ENCODE measurements at regions not wholly inside any gene's neighbourhood (a gene's known extent, or its start where the extent isn't known, plus 50 kb on each side); places are given as distances from the start of the nearest gene placed in this dataset.

- TF ChIP-seq FOXA1 (IDR thresholded peaks at IDR 0.05), result no peak
- TF ChIP-seq YY1 (IDR thresholded peaks at IDR 0.05), result no peak
Measured at GRCh38 chr10:52639652-52640051, 132.9 kb downstream of the MBL2 start (continued).

GRCh38 chr10:52642208-52642607 is 130.4 kb downstream of the MBL2 start:
- Histone ChIP-seq H3K27ac (ENCODE audit: low read depth in 1 of 2, low read length in 2 of 2) (no peak overlapping the region), H3K9ac (ENCODE audit: low read depth in 1 of 2, low read length in 2 of 2) (no peak overlapping the region), H3K4me3 (ENCODE audit: low read depth in 1 of 3, low read length in 3 of 3) (no peak overlapping the region), H3K27me3 (ENCODE audit: control insufficient read depth in 4 of 4, insufficient read depth in 4 of 4, low read length in 3 of 4) (no peaks in the 10 kb centered on the region), H3K9me3 (ENCODE audit: control insufficient read depth in 4 of 4, low read length in 3 of 4) (no peaks in the 10 kb centered on the region), H3K36me3 (ENCODE audit: control insufficient read depth in 4 of 4, insufficient read depth in 3 of 4, low read depth in 1 of 4, low read length in 3 of 4) (no peaks in the 10 kb centered on the region), H3K4me1 (ENCODE audit: control insufficient read depth in 4 of 4, insufficient read depth in 4 of 4, low read length in 3 of 4) (no peaks in the 10 kb centered on the region)
- WGBS, result 56% methylated on average over 4 of the region's 4 CpGs
- DNase-seq (ENCODE audit: low spot score), result no peak
- TF ChIP-seq HNF4G (IDR thresholded peaks at IDR 0.05) (no peak), RAD21 (IDR thresholded peaks at IDR 0.05) (no peak), ZBTB33 (IDR thresholded peaks at IDR 0.05) (no peak), HNF4A (conservative IDR thresholded peaks at IDR 0.05) (no peak), REST (IDR thresholded peaks at IDR 0.05) (no peak), JUND (IDR thresholded peaks at IDR 0.05) (no peak), ATF3 (IDR thresholded peaks at IDR 0.05) (no peak), YY1 (IDR thresholded peaks at IDR 0.05) (no peak), EGR1 (IDR thresholded peaks at IDR 0.05; ENCODE audit: low read depth in 2 of 2) (no peak), CTCF (IDR thresholded peaks at IDR 0.05; ENCODE audit: low read depth, low read length, missing input control) (no peak), FOXA1 (IDR thresholded peaks at IDR 0.05) (no peak), NR2F2 (IDR thresholded peaks at IDR 0.05) (no peak), GABPA (IDR thresholded peaks at IDR 0.05 in 1 of 2, conservative IDR thresholded peaks at IDR 0.05 in 1 of 2) (no peak), SP1 (IDR thresholded peaks at IDR 0.05) (no peak), RXRA (IDR thresholded peaks at IDR 0.05) (no peak)
